ENCODE measurements at regions not wholly inside any gene's neighbourhood (a gene's known extent, or its start where the extent isn't known, plus 50 kb on each side); places are given as distances from the start of the nearest gene placed in this dataset.
"Not testable (repeated sequence)": the region's sequence is repeated elsewhere in the genome, so short reads cannot be mapped to it uniquely, and the experiment has no call there.

DNA sequence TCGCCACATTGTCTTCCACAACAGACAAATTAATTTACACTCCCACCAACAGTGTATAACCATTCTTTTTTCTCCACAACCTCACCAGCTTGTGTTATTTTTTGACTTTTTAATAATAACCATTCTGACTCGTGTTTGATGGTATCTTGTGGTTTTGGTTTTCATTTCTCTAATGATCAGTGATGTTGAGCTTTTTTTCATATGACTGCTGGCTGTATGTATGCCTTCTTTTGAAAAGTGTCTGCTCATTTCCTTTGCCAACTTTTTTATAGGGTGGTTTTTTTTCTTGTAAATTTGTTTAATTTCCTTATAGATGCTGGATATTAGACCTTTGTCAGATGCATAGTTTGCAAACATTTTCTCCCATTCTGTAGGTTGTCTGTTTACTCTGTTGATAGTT lies 179.6 kb downstream of the FAM174A start:
- DNase-seq; H3K4me1 Mint-ChIP-seq; H3K27me3 Mint-ChIP-seq; CTCF ChIA-PET; ATAC-seq; H3K4me3 Mint-ChIP-seq; H3K9me3 Mint-ChIP-seq (ENCODE audit: low read depth); H3K27ac Mint-ChIP-seq; H3K36me3 Mint-ChIP-seq: not testable (repeated sequence)

DNA sequence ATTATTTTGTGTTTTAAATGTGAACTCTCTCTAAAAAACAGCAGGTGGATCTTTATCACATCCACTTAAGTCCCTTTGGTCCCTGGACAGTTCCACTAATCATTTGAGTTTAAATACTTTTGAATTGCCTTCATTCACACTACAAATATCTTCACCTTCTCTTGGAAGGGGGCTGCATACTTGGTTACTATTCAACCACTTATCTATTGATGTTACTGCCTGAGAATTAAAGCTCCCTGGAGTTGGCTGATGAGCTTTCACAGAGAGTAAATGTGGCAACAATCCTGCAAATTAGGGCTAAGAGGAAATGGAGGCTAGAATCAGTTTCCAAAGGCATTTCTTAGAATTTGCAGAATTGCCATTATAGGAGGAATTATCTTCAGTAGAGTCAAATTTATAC lies 180.4 kb downstream of the ST8SIA4 start:
- no peak for ATAC-seq
- Mint-ChIP-seq H3K36me3 (no peaks in the 10 kb centered on the region), H3K4me3 (no peak overlapping the region), H3K27ac (no peak overlapping the region), H3K9me3 (ENCODE audit: low read depth) (no peaks in the 10 kb centered on the region), H3K27me3 (no peaks in the 10 kb centered on the region), H3K4me1 (peaks cover 3% of the 10 kb centered on the region)
- CTCF ChIA-PET: no interaction called here
- DNase-seq: no peak

- no peaks in the 10 kb centered on the region for H3K36me3 Mint-ChIP-seq
- CTCF ChIA-PET: no interaction called here
- H3K27ac Mint-ChIP-seq: no peak overlapping the region
- no peak overlapping the region for H3K4me3 Mint-ChIP-seq
- no peaks in the 10 kb centered on the region for H3K9me3 Mint-ChIP-seq (ENCODE audit: low read depth)
- H3K27me3 Mint-ChIP-seq: no peaks in the 10 kb centered on the region
- no peak for ATAC-seq
- DNase-seq: no peak
- H3K4me1 Mint-ChIP-seq: peaks cover 3% of the 10 kb centered on the region
Observed at GRCh38 chr5:100723229-100723628, 179.9 kb downstream of the ST8SIA4 start.

DNA sequence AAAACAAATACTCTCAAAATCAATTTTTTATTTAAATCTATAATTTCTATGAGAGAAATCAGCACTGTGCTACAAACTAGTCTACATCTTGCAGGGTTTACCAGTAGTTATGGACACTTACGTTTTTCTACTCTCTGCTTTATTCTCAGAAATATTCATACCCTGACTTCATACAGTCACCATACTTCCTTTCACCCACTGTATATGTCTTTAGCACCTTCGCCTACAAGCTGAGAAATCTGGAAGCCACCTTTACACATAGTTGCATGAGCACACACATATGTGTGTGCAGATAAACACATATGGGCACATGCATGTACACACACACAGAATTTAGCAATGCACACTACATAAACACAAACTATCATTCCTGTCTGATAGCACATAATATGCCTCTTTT lies 177.0 kb downstream of the ST8SIA4 start:
- ATAC-seq (no peak), DNase-seq (no peak)
- CTCF ChIA-PET: no interaction called here
- Mint-ChIP-seq H3K4me1 (peaks cover 3% of the 10 kb centered on the region), H3K36me3 (no peaks in the 10 kb centered on the region), H3K27ac (no peak overlapping the region), H3K27me3 (no peaks in the 10 kb centered on the region), H3K9me3 (ENCODE audit: low read depth) (no peaks in the 10 kb centered on the region), H3K4me3 (no peak overlapping the region)

DNA sequence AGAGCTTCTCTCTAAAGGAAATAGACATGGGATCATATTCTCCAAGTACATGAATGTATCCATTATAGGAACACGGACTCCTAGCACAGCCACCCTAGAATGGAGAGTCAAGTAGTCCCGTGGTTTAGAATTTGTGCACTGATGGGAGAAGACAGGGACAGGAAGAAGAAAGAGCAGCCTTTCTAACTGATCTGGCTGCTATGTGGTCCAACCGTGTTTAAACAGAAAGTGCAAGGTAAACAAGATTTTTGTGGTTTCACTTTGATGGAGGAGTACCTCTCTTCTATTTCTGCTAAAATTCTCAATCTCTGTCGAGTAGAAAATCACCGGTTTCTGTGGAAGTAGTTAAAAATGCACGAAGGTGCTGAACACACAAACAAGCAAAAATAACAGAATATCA lies 171.3 kb downstream of the ST8SIA4 start:
- Mint-ChIP-seq H3K27ac (peak overlapping the region; percentile 90), H3K27me3 (no peaks in the 10 kb centered on the region), H3K9me3 (ENCODE audit: low read depth) (no peaks in the 10 kb centered on the region), H3K4me3 (peak overlapping the region; percentile 70), H3K4me1 (peaks cover 9% of the 10 kb centered on the region), H3K36me3 (no peaks in the 10 kb centered on the region)
- CTCF ChIA-PET: no interaction called here
- ATAC-seq (peak; percentile 100), DNase-seq (peak; percentile 50)

- CTCF ChIA-PET: no interaction called here
- Mint-ChIP-seq H3K9me3 (ENCODE audit: low read depth) (no peaks in the 10 kb centered on the region), H3K27me3 (no peaks in the 10 kb centered on the region), H3K4me1 (peaks cover 6% of the 10 kb centered on the region), H3K36me3 (peaks cover 3% of the 10 kb centered on the region), H3K4me3 (peak overlapping the region; percentile 52), H3K27ac (peak overlapping the region; percentile 55)
- no peak for DNase-seq
- ATAC-seq: peak; percentile 79
Observed at GRCh38 chr5:100746730-100747129, 156.4 kb downstream of the ST8SIA4 start.

DNA sequence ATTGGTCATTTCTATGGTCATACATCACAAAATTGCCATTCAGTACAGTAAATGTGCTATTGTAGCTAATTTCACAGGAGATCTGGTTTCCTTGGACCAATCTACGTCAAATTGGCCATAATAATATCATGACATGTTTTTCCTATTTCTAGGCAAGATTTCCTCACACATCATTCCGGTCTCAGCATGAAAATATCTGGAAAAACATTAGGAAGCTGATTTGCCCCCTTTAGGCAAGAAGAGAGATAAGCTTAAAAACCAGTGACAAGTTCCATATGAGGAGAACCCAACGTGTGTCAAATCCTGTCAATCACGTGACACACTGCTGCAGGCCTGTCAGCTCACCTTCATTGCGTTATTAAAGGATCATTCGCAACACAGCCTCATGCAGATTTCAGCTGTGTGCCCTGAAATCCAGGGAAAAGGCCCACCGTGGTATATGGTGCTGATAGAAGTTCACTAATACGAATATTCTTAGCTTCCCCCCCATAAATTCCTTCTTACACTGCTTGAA lies 153.3 kb downstream of the ST8SIA4 start:
- H3K9me3 Mint-ChIP-seq (ENCODE audit: low read depth): no peaks in the 10 kb centered on the region
- CTCF ChIA-PET: interaction anchor here (0.9 kb wide), 1 partner anchor 152 kb away, joined by 3 read pairs; no protein-coding TSS in a partner anchor
- no peak overlapping the region for H3K4me3 Mint-ChIP-seq
- no peaks in the 10 kb centered on the region for H3K27me3 Mint-ChIP-seq
- peaks cover 6% of the 10 kb centered on the region for H3K4me1 Mint-ChIP-seq
- ATAC-seq (no peak), DNase-seq (no peak)
- no peaks in the 10 kb centered on the region for H3K36me3 Mint-ChIP-seq
- H3K27ac Mint-ChIP-seq: no peak overlapping the region

- H3K27me3 Mint-ChIP-seq: peaks cover 2% of the 10 kb centered on the region
- DNase-seq (no peak), ATAC-seq (no peak)
- no peaks in the 10 kb centered on the region for H3K9me3 Mint-ChIP-seq (ENCODE audit: low read depth)
- no peak overlapping the region for H3K27ac Mint-ChIP-seq
- no peaks in the 10 kb centered on the region for H3K36me3 Mint-ChIP-seq
- H3K4me3 Mint-ChIP-seq: no peak overlapping the region
- CTCF ChIA-PET: no interaction called here
- H3K4me1 Mint-ChIP-seq: no peaks in the 10 kb centered on the region
Observed at GRCh38 chr5:100755435-100755834, 147.6 kb downstream of the ST8SIA4 start.
